ENCODE measurements at regions not wholly inside any gene's neighbourhood (a gene's known extent, or its start where the extent isn't known, plus 50 kb on each side); places are given as distances from the start of the nearest gene placed in this dataset.

GRCh38 chr6:168823397-168824212, 382.6 kb downstream of the SMOC2 start:
- H3K9me3 ChIP-seq = no peaks in the 10 kb centered on the region

GRCh38 chr6:168822376-168822775, 381.4 kb downstream of the SMOC2 start:
- Histone ChIP-seq H3K36me3 (no peaks in the 10 kb centered on the region), H3K27me3 (no peaks in the 10 kb centered on the region), H3K4me1 (ENCODE audit: control insufficient read depth in 1 of 2, insufficient read depth in 1 of 2, low read depth in 1 of 2, low read length in 1 of 2) (no peaks in the 10 kb centered on the region), H3K27ac (no peak overlapping the region), H3K4me3 (ENCODE audit: low read depth in 1 of 2, low read length in 1 of 2) (no peak overlapping the region), H3K9me3 (no peaks in the 10 kb centered on the region)
- no peak for TF ChIP-seq CTCF (IDR thresholded peaks at IDR 0.05)

More at GRCh38 chr6:168823397-168824212, 382.6 kb downstream of the SMOC2 start:
- H3K4me1 ChIP-seq (ENCODE audit: control insufficient read depth in 1 of 2, insufficient read depth in 1 of 2, low read depth in 1 of 2, low read length in 1 of 2) = no peaks in the 10 kb centered on the region
- H3K27ac ChIP-seq = no peak overlapping the region
- no peaks in the 10 kb centered on the region for H3K27me3 ChIP-seq
- no peak overlapping the region for H3K4me3 ChIP-seq (ENCODE audit: low read depth in 1 of 2, low read length in 1 of 2)
- H3K36me3 ChIP-seq = no peaks in the 10 kb centered on the region
- TF ChIP-seq CTCF (IDR thresholded peaks at IDR 0.05) = no peak

- Histone ChIP-seq H3K4me1 (ENCODE audit: control insufficient read depth in 1 of 2, insufficient read depth in 1 of 2, low read depth in 1 of 2, low read length in 1 of 2) (no peaks in the 10 kb centered on the region), H3K27me3 (no peaks in the 10 kb centered on the region), H3K36me3 (no peaks in the 10 kb centered on the region), H3K4me3 (ENCODE audit: low read depth in 1 of 2, low read length in 1 of 2) (no peak overlapping the region), H3K9me3 (no peaks in the 10 kb centered on the region), H3K27ac (no peak overlapping the region)
- no peak for TF ChIP-seq CTCF (IDR thresholded peaks at IDR 0.05)
Observed at GRCh38 chr6:168819546-168819945, 378.6 kb downstream of the SMOC2 start.

GRCh38 chr6:168817558-168818159, 376.7 kb downstream of the SMOC2 start:
- Histone ChIP-seq H3K4me3 (ENCODE audit: low read depth in 1 of 2, low read length in 1 of 2) (no peak overlapping the region), H3K27ac (no peak overlapping the region), H3K4me1 (ENCODE audit: control insufficient read depth in 1 of 2, insufficient read depth in 1 of 2, low read depth in 1 of 2, low read length in 1 of 2) (no peaks in the 10 kb centered on the region), H3K36me3 (no peaks in the 10 kb centered on the region), H3K27me3 (no peaks in the 10 kb centered on the region), H3K9me3 (no peaks in the 10 kb centered on the region)
- no peak for TF ChIP-seq CTCF (IDR thresholded peaks at IDR 0.05)

- H3K4me1 ChIP-seq (ENCODE audit: control insufficient read depth in 1 of 2, insufficient read depth in 1 of 2, low read depth in 1 of 2, low read length in 1 of 2) = no peaks in the 10 kb centered on the region
- no peaks in the 10 kb centered on the region for H3K36me3 ChIP-seq
- H3K27me3 ChIP-seq = no peaks in the 10 kb centered on the region
- no peak overlapping the region for H3K27ac ChIP-seq
- H3K9me3 ChIP-seq = no peaks in the 10 kb centered on the region
- TF ChIP-seq CTCF (IDR thresholded peaks at IDR 0.05) = no peak
- H3K4me3 ChIP-seq (ENCODE audit: low read depth in 1 of 2, low read length in 1 of 2) = no peak overlapping the region
Observed at GRCh38 chr6:168815229-168815628, 374.2 kb downstream of the SMOC2 start.

Measured in neutrophil (primary cell).